Cardiac fibroblast (primary cell): ENCODE measurements at regions not wholly inside any gene's neighbourhood (a gene's known extent, or its start where the extent isn't known, plus 50 kb on each side); places are given as distances from the start of the nearest gene placed in this dataset.

ENCODE experiments used
- DNase-seq, 2 donors: peaks; one replicate each; pipeline versions ENCODE4 v3.0.0 to v3.0.0-alpha.2; 2010; ENCODE audit warnings: low read depth in 2 of 2
- H3K4me3 ChIP-seq, 2 donors: replicated peaks in 1 of 2; 1 replicate in 1 of 2; 2 replicates in 1 of 2; pipeline ENCODE4 v1.5.1; 2011; ENCODE audit warnings: low read depth in 2 of 2, low read length in 2 of 2, mild to moderate bottlenecking in 2 of 2, moderate library complexity in 1 of 2
- TF ChIP-seq, protein P1 (sequence below): IDR thresholded peaks from one replicate; pipeline ENCODE4 v1.5.1; 2011; ENCODE audit warnings: low read depth, mild to moderate bottlenecking, low read length, inconsistent platforms

DNA sequence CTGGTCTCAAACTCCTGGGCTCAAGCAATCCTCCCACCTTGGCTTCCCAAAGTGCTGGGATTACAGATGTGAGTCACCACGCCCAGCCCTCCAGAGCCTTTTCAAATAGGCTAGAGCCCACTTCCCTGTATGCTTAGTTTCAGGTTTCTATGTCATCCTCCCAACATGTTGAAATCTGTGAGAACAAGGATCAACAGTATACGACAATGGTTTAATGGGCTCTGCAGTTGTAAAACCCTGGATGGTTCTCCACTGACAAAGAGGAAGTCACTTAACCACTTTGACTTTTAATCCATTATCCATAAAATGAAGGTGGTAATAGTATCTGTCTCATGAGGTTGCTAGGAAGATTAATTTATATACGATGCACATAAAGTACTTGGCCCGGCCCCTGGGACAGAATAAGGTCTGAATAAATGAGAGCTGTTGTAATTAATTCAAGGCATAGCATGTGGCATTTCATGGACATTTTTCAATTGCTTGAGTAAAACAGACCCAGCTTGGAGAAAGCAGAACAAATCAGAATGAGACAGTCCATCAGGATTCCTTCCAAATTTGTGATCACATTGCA is 113.9 kb upstream of the ZNF648 start:
- DNase-seq, result no peak
- TF ChIP-seq, protein P1, sequence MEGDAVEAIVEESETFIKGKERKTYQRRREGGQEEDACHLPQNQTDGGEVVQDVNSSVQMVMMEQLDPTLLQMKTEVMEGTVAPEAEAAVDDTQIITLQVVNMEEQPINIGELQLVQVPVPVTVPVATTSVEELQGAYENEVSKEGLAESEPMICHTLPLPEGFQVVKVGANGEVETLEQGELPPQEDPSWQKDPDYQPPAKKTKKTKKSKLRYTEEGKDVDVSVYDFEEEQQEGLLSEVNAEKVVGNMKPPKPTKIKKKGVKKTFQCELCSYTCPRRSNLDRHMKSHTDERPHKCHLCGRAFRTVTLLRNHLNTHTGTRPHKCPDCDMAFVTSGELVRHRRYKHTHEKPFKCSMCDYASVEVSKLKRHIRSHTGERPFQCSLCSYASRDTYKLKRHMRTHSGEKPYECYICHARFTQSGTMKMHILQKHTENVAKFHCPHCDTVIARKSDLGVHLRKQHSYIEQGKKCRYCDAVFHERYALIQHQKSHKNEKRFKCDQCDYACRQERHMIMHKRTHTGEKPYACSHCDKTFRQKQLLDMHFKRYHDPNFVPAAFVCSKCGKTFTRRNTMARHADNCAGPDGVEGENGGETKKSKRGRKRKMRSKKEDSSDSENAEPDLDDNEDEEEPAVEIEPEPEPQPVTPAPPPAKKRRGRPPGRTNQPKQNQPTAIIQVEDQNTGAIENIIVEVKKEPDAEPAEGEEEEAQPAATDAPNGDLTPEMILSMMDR, result no peak
- H3K4me3 ChIP-seq, result no peak overlapping the region

DNA sequence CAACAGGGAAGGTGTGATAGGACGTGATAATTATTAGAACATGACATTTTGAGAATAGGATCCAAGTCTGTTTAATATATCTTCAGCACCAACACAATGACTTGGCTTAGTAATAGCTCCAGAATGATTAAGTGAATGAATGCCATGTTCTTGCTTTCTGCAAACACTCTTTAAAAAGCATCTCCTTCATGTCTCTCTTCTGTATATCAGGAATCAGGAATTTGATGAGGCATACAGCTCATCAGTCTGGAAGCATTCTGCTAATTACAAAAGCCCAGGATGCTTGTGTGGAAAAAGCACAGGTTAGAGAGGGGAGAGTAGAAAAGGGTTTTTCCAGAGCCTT is 113.0 kb upstream of the ZNF648 start:
- no peak for DNase-seq
- H3K4me3 ChIP-seq, result no peak overlapping the region
- TF ChIP-seq, protein P1, result no peak

DNA sequence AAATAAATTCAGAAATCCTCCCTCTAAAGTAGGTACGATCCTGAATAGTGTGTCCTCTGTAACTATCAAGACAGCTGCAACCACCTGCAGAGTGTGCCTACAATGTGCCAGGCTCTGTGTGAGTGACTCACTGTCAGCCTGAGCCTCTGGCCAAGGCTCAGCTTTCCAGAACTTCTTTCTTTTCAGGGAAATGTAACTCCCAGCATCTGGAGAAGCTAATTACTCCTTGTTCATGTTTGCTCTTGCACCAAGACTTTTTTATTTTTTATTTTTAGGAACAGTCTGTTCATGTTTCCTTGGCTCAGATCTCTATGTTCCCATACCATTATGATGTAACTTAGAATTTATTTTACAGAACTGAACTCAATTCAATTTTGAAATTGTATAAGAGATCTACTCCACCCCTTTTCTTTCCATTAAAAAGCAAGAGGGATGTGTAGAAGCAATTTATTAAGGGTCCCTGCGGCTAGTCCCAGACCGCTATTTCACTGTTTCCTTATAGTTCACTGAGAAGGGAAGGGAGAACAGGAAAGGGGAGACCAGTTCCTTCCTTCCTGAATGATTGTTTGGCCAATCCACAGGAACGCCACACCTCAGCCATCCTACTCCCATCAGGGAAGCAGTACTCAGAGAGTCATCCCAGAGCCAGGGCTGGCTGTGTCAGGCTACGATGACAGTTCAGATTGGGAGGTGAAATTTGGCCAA is 112.4 kb upstream of the ZNF648 start:
- no peak for DNase-seq
- H3K4me3 ChIP-seq, result no peak overlapping the region
- TF ChIP-seq, protein P1, result no peak

DNA sequence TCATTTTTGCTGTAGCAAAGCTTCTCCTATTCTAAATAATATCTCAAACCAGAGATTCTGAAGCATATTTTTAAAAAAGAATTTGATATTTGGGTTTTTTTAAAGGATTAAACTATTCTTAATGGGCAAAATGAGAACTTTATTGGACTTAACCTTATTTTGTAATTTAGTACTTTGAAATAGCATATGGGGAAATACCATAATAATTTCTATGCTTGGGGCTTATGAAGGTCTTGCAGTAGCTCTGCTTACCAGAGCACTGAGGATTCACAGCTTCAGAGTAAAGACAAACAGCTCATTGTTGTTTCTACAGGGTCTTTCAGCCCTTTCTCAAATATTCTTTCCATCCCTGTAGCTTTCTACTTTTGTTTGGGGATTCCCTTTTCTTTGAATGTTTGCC is 111.2 kb upstream of the ZNF648 start:
- TF ChIP-seq, protein P1, result no peak
- H3K4me3 ChIP-seq, result no peak overlapping the region
- DNase-seq, result no peak

DNA sequence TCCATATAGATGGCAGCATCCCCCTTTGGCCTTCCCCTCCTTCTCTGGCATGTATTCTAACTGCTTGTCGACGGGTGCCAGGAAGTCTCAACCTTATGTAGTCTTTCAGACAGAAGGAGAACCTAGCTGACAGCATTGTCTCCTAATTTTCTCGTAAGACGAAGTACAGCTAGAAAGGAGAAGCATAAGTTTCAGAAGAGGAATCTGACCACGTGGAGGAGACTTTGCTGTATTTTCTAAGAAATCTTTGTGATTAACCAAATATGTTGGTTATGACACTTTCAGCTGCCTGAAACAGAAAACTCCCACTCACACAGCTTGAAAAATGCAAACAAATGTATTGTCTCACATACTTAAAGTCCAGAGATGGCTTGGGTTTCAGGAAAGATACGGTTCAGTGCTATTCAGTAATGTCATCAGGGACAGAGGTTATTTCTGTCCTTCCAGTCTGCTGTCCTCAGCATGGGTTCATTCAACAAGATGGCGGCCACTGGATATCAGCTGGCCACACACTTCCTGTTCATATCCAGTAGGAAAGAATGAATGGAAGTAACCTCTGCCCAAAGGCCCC is 109.5 kb upstream of the ZNF648 start:
- TF ChIP-seq, protein P1, result no peak
- DNase-seq, result no peak
- no peak overlapping the region for H3K4me3 ChIP-seq

DNA sequence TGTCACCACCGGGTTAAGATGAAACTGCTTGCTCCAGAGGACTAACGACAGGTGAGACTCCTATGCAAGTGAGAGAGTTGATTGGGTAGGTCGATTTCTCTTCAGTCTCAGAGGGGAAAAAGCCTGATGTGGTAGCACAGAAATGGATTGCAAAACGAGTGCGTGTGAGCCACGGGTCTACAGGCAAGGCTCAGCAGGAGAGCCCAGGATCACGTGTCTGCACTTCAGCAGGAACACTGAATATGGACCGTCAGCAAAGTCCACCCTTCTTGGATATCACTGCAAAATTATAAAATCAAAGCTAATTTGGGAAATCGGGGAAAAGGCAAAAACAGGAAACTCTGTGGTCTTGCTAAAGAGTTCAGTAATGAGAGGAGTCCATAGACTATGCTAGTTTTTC is 107.7 kb upstream of the ZNF648 start:
- TF ChIP-seq, protein P1, result no peak
- no peak overlapping the region for H3K4me3 ChIP-seq
- no peak for DNase-seq
